WI38 (cell line): ENCODE measurements at regions not wholly inside any gene's neighbourhood (a gene's known extent, or its start where the extent isn't known, plus 50 kb on each side); places are given as distances from the start of the nearest gene placed in this dataset.
A peak's percentile ranks its signal among the peaks of the same experiment; 100 is the strongest.

Experiments used
- H3K4me3 ChIP-seq: 2 replicates; pipeline ENCODE4 v1.5.1; 2011; ENCODE audit warnings: low read depth, mild to moderate bottlenecking, control low read depth, low read length
- TF ChIP-seq, protein P1 (sequence below): IDR thresholded peaks from 2 replicates; pipeline ENCODE4 v1.5.1; 2012; ENCODE audit warnings: low read depth, mild to moderate bottlenecking, control low read depth, low read length

DNA sequence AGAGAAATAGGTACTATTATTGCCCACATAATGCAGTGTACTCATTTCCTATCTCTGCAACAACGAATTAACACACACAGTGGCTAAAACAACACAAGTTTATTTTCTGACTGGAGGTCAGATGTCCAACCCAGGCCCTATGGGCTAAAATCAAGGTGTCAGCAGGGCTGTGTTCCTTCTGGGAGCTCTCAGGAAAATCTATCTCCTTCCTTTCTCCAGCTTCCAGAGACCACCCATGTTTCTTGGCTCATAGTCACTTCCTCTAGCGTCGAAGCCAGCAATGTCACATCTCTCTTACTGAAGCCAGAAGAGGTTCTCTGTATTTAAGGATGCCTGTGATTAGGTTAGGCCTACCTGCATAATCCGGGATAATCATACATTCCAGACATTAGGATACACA, 60.9 kb upstream of the TOP1 start:
- no peak overlapping the region for H3K4me3 ChIP-seq
- TF ChIP-seq, protein P1, sequence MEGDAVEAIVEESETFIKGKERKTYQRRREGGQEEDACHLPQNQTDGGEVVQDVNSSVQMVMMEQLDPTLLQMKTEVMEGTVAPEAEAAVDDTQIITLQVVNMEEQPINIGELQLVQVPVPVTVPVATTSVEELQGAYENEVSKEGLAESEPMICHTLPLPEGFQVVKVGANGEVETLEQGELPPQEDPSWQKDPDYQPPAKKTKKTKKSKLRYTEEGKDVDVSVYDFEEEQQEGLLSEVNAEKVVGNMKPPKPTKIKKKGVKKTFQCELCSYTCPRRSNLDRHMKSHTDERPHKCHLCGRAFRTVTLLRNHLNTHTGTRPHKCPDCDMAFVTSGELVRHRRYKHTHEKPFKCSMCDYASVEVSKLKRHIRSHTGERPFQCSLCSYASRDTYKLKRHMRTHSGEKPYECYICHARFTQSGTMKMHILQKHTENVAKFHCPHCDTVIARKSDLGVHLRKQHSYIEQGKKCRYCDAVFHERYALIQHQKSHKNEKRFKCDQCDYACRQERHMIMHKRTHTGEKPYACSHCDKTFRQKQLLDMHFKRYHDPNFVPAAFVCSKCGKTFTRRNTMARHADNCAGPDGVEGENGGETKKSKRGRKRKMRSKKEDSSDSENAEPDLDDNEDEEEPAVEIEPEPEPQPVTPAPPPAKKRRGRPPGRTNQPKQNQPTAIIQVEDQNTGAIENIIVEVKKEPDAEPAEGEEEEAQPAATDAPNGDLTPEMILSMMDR: no peak

DNA sequence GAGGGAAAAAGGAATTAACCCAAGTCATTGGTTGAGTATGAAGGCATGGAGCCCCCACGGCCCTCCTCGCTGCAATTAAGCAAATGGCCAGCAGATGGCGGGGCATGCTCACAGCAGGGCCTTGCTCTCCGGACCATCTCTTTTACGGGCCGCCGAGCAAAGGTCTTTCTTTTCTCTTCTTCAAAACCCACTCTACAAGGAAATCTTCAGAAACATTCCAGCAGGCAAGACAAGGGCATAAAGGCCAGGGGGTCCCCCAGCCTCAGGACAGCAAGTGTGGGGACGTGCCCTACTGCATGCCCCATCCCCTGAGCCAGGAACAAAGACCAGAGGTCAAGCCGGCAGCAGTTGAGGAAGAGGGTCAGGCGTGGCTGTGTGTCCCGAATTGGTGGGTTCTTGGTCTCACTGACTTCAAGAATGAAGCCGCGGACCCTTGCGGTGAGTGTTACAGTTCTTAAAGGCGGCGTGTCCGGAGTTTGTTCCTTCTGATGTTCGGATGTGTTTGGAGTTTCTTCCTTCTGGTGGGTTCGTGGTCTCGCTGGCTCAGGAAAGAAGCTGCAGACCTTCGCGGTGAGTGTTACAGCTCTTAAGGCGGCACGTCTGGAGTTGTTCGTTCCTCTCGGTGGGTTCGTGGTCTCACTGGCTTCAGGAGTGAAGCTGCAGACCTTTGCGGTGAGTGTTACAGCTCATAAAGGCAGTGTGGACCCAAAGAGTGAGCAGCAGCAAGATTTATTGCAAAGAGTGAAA, 59.6 kb upstream of the TOP1 start:
- peak overlapping the region; percentile 38 for H3K4me3 ChIP-seq
- TF ChIP-seq, protein P1: peak; percentile 90

DNA sequence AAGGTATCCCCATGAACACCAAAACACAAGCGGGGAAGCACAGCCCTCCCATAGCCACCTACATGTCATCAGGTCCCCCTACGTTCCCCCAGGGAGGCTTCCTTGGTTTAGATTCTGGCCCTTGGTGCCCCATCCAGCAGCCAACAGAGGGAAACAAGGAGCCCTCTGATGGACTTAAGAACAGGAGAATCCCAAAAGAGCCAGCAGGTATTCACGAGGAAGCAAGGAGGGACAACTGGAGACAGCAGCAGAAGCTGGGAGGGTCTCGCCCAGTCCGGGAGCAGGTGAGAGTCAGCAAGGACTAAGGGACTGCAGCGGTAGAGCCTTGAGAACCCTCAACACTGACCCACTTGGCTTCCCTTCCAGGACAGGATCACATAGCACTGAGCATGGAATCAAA, 58.4 kb upstream of the TOP1 start:
- H3K4me3 ChIP-seq: no peak overlapping the region
- TF ChIP-seq, protein P1: no peak

DNA sequence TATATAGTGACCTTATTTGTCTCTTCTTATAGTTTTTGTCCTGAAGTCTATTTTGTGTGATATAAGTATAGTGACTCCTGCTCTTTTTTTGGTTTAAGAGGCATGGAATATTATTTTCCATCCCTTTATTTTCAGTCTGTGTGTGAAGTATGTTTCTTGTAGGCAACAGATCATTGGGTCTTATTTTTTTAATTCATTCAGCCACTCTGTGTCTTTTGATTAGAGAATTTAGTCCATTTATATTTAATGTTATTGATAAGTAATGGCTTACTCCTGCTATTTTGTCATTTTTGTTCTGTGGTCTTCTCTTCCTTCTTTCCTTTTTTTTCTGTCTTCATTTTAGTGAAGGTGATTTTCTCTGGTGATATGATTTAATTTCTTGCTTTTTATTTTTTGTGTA, 51.4 kb upstream of the TOP1 start:
- TF ChIP-seq, protein P1: no peak
- no peak overlapping the region for H3K4me3 ChIP-seq

DNA sequence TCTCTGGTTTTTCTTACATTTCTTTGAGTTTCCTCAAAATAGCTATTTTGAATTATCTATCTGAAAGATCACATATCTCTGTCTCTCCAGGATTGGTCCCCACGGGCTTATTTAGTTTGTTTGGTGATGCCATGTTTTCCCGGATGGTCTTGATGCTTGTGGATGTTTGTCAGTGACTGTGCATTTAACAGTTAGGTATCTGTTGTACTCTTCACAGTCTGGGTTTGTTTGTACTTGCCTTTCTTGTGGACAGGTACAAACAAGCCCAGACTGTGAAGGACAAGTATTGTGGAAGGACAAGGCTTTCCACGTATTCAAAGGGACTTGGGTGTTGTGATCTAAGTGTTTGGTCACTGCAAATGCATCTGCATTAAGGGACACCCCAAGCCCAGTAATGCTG, 49.9 kb upstream of the TOP1 start:
- H3K4me3 ChIP-seq: no peak overlapping the region
- TF ChIP-seq, protein P1: no peak
